ENCODE measurements at regions not wholly inside any gene's neighbourhood (a gene's known extent, or its start where the extent isn't known, plus 50 kb on each side); places are given as distances from the start of the nearest gene placed in this dataset. TPM values are rescaled to one million over a fixed set of nuclear protein-coding genes. Genes with fewer than 3 reads are reported as not detected.
"Not testable (repeated sequence)": the region's sequence is repeated elsewhere in the genome, so short reads cannot be mapped to it uniquely, and the experiment has no call there.

GRCh38 chr3:151520105-151520504, 59.2 kb upstream of the IGSF10 start:
- TF ChIP-seq, protein P1, sequence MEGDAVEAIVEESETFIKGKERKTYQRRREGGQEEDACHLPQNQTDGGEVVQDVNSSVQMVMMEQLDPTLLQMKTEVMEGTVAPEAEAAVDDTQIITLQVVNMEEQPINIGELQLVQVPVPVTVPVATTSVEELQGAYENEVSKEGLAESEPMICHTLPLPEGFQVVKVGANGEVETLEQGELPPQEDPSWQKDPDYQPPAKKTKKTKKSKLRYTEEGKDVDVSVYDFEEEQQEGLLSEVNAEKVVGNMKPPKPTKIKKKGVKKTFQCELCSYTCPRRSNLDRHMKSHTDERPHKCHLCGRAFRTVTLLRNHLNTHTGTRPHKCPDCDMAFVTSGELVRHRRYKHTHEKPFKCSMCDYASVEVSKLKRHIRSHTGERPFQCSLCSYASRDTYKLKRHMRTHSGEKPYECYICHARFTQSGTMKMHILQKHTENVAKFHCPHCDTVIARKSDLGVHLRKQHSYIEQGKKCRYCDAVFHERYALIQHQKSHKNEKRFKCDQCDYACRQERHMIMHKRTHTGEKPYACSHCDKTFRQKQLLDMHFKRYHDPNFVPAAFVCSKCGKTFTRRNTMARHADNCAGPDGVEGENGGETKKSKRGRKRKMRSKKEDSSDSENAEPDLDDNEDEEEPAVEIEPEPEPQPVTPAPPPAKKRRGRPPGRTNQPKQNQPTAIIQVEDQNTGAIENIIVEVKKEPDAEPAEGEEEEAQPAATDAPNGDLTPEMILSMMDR (IDR thresholded peaks at IDR 0.05), result no peak
- Mint-ChIP-seq H3K4me3 (ENCODE audit: unreplicated experiment) (no peak overlapping the region), H3K36me3 (ENCODE audit: low read depth) (peaks cover 6% of the 10 kb centered on the region), H3K27ac (ENCODE audit: unreplicated experiment) (no peak overlapping the region), H3K4me1 (ENCODE audit: low read depth) (no peaks in the 10 kb centered on the region), H3K27me3 (ENCODE audit: low read depth) (no peaks in the 10 kb centered on the region), H3K9me3 (ENCODE audit: low read depth) (peaks cover 18% of the 10 kb centered on the region)
- DNase-seq (ENCODE audit: low spot score), result no peak

DNA sequence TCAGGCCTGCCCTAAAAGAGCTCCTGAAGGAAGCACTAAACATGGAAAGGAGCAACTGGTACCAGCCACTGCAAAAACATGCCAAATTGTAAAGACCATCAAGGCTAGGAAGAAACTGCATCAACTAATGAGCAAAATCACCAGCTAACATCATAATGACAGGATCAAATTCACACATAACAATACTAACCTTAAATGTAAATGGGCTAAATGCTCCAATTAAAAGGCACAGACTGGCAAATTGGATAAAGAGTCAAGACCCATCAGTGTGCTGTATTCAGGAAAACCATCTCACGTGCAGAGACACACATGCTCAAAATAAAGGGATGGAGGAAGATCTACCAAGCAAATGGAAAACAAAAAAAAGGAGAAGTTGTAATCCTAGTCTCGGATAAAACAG, 50.6 kb upstream of the IGSF10 start:
- H3K36me3 Mint-ChIP-seq (ENCODE audit: low read depth); DNase-seq (ENCODE audit: low spot score); H3K4me1 Mint-ChIP-seq (ENCODE audit: low read depth); H3K4me3 Mint-ChIP-seq (ENCODE audit: unreplicated experiment); H3K27me3 Mint-ChIP-seq (ENCODE audit: low read depth); H3K27ac Mint-ChIP-seq (ENCODE audit: unreplicated experiment): not testable (repeated sequence)
- H3K9me3 Mint-ChIP-seq (ENCODE audit: low read depth), result peaks cover 17% of the 10 kb centered on the region

Small RNA genes lying in the stretch of these regions (microRNA-seq; reads per million reads assigned to microRNA genes)
- not detected for gene MIR5186 (ENCODE audit: borderline number of aligned reads)
